ENCODE measurements at regions not wholly inside any gene's neighbourhood (a gene's known extent, or its start where the extent isn't known, plus 50 kb on each side); places are given as distances from the start of the nearest gene placed in this dataset.
"Not testable (repeated sequence)": the region's sequence is repeated elsewhere in the genome, so short reads cannot be mapped to it uniquely, and the experiment has no call there.

- in situ Hi-C loops (cut with MboI; ENCODE audit: low pct_unique_long_range_greater_than_20kb, low sequenced_read_pairs); DNase-seq: not testable (repeated sequence)
Measured at GRCh38 chr6:57853745-57854407, 536.4 kb downstream of the PRIM2 start.

DNA sequence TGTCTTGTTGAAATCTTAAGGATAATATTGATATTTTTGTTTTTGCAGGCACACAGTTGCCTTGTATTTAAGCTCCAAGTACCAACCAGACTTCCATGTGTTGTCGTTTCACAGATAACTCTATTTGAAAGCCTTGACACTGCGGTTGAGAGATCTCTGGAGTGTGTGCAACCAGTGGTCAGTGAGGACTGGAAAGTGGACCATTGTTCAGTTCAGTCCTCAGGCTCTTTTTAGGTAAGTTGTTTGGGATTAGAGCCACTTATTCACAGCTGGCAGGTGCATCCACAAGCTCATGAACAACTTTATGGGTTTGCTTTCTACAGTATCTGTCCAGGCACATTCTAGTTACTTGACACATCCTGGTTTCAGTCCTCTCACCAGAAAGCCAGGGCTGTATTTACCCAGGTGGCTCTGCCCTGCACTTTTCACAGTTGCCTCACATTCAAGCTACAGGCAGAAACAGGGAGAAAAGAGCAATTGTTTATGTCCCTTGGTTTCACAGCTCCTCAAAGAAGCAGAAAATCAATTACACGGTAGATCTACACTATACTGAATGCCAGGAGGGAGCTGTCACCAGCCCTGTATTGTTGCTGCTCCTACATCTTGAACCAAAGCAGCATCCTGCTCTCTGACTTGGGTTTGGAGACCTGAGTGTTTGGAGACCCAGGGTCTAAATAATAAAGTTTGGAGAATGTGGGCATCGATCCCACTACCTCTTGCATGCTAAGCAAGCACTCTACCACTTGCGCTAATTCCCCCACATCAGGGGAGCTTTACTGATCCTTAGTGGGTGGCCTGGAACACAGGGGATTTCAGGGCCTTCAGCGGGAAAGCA is 543.3 kb downstream of the PRIM2 start:
- DNase-seq; in situ Hi-C loops (cut with MboI; ENCODE audit: low pct_unique_long_range_greater_than_20kb, low sequenced_read_pairs): not testable (repeated sequence)

DNA sequence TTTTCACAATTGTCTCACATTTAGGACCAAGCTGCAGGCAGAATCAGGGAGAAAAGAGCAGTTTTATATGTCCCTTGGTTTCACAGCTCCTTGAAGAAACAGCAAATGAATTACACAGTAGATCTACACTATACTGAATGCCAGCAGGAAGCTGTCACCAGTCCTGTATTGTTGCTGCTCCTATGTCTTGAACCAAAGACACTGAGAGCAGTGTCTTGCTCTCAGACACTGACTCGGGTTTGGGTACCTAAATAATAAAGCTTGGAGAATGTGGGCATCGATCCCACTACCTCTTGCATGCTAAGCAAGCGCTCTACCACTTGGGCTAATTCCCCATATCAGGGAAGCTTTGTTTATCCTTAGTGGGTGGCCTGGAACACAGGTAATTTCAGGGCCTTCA is 552.7 kb downstream of the PRIM2 start:
- in situ Hi-C loops (cut with MboI; ENCODE audit: low pct_unique_long_range_greater_than_20kb, low sequenced_read_pairs); DNase-seq: not testable (repeated sequence)

- DNase-seq; in situ Hi-C loops (cut with MboI; ENCODE audit: low pct_unique_long_range_greater_than_20kb, low sequenced_read_pairs): not testable (repeated sequence)
Measured at GRCh38 chr6:57873424-57873823, 556.0 kb downstream of the PRIM2 start.

GRCh38 chr6:57876659-57877058 is 559.2 kb downstream of the PRIM2 start:
- in situ Hi-C loops (cut with MboI; ENCODE audit: low pct_unique_long_range_greater_than_20kb, low sequenced_read_pairs): not testable (repeated sequence)
- peak; percentile 53 for DNase-seq

DNA sequence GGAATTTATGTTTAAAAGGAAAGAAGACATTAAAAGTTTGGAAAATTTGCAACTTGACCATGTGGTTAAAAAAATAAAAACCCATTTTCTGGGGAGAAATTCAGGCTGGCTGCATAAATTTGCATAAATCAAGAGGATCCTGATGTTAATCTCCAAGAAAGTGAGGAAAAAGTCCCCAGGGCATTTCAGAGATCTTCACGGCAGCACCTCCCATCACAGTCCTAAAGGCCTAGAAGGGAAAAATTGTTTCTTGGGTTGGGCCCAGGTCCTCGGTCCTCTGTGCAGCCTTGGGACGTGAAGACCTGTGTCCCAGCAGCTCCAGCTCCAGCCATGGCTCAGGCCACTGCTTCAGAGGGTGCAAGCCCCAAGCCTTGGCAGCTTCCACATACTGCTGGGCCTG is 560.3 kb downstream of the PRIM2 start:
- in situ Hi-C loops (cut with MboI; ENCODE audit: low pct_unique_long_range_greater_than_20kb, low sequenced_read_pairs); DNase-seq: not testable (repeated sequence)

DNA sequence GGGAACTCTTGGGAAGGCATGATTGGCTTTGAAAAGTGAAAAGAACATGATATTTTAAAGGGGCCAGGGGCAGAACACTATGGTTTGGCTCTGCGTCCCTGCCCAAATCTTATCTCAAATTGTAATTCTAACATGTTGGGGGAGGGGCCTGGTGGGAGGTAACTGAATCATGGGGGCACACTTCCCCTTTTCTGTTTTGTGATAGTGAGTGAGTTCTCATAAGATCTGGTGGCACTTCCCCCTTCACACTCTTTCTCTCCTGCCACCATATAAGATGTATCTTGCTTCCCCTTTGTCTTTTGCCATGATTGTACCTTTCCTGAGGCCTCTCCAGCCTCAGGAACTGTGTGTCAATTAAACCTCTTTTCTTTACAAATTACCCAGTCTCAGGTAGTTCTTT is 561.4 kb downstream of the PRIM2 start:
- peak; percentile 90 for DNase-seq
- in situ Hi-C loops (cut with MboI; ENCODE audit: low pct_unique_long_range_greater_than_20kb, low sequenced_read_pairs): not testable (repeated sequence)

DNA sequence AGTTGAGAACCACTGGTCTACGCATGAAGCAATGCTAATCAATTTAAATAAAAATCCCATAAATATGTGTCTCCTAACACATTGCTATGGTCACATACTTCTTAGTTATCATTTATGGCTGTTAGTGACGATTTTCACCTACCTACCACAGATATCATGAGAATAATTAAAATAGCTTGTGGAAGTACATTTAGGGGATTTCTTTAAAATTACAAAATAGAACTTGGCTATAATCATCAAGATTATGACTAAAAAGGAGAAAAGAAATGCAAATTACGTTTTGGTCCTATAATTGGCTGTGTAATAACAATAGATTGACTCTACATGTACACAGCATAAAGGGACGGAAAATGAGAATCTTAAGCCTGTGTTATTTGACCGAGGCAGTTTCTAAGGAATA is 581.4 kb downstream of the PRIM2 start:
- in situ Hi-C loops (cut with MboI; ENCODE audit: low pct_unique_long_range_greater_than_20kb, low sequenced_read_pairs); DNase-seq: not testable (repeated sequence)

DNA sequence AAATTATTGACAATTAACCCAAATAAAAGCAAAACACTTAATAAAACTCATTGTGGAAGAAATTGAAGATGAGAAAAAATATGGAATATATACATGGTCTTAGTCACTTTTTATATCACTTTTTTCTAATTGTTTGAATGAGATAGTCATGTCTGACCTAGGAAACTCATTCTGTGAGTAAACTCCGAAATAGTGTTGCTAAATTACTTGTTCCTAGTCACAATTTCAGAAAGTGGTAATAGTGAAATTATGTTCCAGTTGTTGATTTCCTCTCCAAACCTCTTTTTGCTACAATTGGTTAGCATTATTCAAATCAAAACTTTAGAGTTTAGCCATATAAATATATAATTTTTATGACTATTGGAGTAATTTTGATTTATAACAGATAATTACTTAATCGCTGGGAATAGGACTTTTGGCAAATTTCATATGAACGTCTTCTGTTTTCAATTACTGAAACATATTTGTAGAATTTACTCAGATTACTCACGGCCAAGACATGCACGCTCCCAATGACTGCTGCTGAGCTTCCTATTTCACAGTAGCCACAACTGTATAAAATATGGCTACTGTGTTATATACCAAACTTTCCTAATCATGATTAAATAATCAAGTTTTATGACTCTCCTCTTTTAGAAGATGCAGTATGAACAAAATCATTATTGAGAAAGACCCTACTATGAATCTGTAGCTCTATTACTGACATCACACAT is 583.4 kb downstream of the PRIM2 start:
- in situ Hi-C loops (cut with MboI; ENCODE audit: low pct_unique_long_range_greater_than_20kb, low sequenced_read_pairs); DNase-seq: not testable (repeated sequence)

- DNase-seq; in situ Hi-C loops (cut with MboI; ENCODE audit: low pct_unique_long_range_greater_than_20kb, low sequenced_read_pairs): not testable (repeated sequence)
Measured at GRCh38 chr6:57901445-57901844, 584.0 kb downstream of the PRIM2 start.

GRCh38 chr6:57904356-57904755 is 586.9 kb downstream of the PRIM2 start:
- DNase-seq; in situ Hi-C loops (cut with MboI; ENCODE audit: low pct_unique_long_range_greater_than_20kb, low sequenced_read_pairs): not testable (repeated sequence)

DNA sequence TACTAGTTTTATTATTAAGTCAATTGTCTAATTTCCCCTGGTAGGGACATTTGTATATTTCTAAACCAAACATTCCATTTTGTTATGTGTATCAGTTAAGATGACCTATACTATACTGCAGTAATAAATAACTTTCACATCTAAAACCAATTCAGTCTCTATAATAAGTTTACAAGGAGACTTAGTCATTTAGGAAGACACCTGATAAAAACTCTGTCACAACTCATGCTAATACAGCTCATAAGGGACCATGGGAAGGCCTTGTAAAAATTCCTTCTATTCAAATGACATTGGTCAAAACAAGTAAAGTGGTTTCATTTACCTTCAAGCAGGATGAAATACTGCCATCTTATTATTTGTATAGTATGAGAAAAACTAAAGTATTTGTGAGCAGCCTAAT is 597.9 kb downstream of the PRIM2 start:
- in situ Hi-C loops (cut with MboI; ENCODE audit: low pct_unique_long_range_greater_than_20kb, low sequenced_read_pairs); DNase-seq: not testable (repeated sequence)

DNA sequence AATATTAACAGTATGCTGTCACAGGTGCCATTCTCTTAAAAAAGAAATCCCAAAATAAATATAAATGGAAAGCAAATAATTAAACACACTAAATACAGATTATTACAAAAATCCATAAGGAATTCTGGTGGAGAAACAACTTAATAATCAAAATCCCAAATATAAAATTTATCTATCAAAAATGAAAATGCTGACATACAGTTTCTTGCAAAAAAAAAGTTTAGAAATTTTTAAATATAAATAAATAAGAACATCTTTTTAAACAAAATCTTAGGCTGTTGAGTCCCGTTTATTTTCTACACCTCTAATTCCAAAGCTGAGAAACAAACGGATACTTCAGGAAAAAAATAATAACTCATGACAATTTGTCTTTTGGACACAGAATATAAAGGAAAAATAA is 625.5 kb downstream of the PRIM2 start:
- DNase-seq; in situ Hi-C loops (cut with MboI; ENCODE audit: low pct_unique_long_range_greater_than_20kb, low sequenced_read_pairs): not testable (repeated sequence)

DNA sequence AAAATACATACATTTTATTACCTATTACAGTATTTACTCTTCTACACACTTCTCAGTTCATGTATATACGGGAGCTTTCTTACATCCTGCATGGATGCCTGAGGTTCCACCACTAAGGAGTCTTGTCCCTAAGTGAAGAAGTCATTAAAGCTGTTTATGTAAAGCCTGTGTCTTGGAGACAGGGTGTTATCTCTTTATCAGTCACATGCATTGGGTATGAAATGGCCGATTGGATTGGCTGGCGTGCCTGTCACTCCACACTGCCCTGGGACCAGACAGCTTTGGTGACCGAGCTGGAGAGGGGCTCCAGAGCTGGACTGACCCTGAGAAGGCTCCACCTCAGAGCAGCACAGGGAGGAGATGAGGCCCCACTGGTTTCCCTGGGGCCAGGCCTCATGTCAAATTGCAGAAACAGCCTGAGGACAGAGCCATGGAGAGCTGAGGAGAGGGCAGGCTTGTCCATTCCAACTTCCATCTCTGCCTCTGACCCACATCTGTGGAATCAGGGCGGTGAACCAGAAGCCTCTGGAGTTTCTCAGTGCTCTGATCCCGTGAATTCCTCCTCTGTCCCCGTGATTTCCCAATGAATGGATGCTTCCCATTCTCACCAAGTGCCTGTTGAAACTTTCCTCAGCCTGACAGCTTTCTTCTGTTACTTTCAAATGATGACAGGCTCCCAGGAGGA is 628.8 kb downstream of the PRIM2 start:
- in situ Hi-C loops (cut with MboI; ENCODE audit: low pct_unique_long_range_greater_than_20kb, low sequenced_read_pairs): not testable (repeated sequence)

DNA sequence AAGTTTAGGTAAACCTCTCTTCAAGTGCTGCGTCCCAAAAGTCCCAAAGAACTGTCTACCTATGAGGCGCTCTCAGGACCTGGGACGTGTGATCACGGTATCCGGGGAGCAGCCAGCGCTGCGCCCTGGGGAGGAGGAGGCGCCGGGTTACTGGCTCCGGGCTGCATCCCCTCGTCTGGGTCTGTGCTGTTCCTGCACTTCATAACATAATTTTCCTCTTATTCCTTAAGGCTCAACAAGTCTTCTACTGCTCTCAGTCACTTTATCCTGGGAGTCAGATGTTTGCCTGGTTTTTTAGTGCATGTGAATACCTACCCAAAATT is 629.3 kb downstream of the PRIM2 start:
- in situ Hi-C loops (cut with MboI; ENCODE audit: low pct_unique_long_range_greater_than_20kb, low sequenced_read_pairs); DNase-seq: not testable (repeated sequence)

More for the DNA sequence above, 628.8 kb downstream of the PRIM2 start:
- DNase-seq: not testable (repeated sequence)

DNA sequence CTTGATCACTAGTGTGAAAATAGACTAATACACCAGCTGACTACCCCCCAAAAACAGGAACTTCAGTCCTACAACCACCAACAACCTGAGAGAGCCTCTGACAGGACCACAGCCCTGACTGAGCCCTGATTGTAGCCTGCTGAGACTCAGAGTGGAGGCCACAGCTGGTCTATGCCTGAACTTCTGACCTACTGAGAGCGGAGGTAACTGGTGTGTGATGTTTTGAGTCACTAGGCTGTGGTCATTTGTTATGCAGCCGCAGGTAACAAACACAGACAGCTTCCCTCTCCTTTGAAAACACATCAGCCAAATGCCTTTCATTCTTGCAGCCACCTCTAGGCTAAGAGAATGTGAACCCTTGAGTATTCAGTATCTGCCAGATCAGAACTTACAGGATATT is 631.1 kb downstream of the PRIM2 start:
- in situ Hi-C loops (cut with MboI; ENCODE audit: low pct_unique_long_range_greater_than_20kb, low sequenced_read_pairs); DNase-seq: not testable (repeated sequence)

- DNase-seq; in situ Hi-C loops (cut with MboI; ENCODE audit: low pct_unique_long_range_greater_than_20kb, low sequenced_read_pairs): not testable (repeated sequence)
Measured at GRCh38 chr6:57950430-57950829, 633.0 kb downstream of the PRIM2 start.

- DNase-seq; in situ Hi-C loops (cut with MboI; ENCODE audit: low pct_unique_long_range_greater_than_20kb, low sequenced_read_pairs): not testable (repeated sequence)
Measured at GRCh38 chr6:57966757-57967156, 649.3 kb downstream of the PRIM2 start.

GRCh38 chr6:57971956-57972355 is 654.5 kb downstream of the PRIM2 start:
- in situ Hi-C loops (cut with MboI; ENCODE audit: low pct_unique_long_range_greater_than_20kb, low sequenced_read_pairs); DNase-seq: not testable (repeated sequence)

All from KBM-7 (cell line).